NCI-H2227 (cell line): ENCODE measurements at regions not wholly inside any gene's neighbourhood (a gene's known extent, or its start where the extent isn't known, plus 50 kb on each side); places are given as distances from the start of the nearest gene placed in this dataset.

ENCODE experiments used
- DNase-seq: peaks from one replicate; lab custom pipeline; 2025; ENCODE audit not compliant: unreplicated experiment; lab: John Stamatoyannopoulos, UW

DNA sequence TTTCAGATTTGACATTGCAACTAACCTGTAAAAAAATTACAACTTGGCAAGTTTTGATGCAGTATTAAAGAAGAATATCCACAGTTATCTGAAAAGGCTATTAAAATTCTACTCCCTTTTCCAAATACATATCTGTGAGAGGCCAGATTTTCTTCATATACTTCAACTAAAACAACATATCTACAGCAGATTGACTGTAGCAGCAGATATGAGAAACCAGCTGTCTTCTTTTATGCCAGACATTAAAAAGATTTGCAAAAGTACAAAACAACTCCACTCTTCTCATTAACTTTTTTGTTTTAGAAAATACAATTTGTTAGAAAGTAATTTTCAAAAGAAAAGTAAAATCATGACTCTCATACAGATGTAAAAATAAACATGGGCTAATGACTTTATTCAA is 281.1 kb upstream of the PCSK5 start:
- DNase-seq, result no peak

DNA sequence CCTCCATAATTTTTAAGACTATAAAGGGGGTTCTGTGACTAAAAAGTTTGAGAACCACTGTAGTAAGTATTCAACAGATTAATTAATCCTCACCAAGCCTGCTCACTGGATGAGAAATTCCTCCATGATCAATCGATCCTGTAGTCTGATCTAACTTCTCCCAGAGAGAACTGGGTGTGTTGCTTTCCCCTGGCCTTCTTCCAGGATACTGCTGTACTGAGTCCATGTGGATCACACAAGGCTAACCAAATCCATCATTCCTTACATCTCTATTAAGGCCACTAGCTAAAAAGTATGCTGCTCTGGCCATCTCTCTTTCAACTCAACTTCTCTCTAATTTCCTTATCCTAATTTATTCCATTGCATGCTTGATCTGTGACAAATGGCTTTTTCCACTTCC is 280.2 kb upstream of the PCSK5 start:
- DNase-seq, result no peak

DNA sequence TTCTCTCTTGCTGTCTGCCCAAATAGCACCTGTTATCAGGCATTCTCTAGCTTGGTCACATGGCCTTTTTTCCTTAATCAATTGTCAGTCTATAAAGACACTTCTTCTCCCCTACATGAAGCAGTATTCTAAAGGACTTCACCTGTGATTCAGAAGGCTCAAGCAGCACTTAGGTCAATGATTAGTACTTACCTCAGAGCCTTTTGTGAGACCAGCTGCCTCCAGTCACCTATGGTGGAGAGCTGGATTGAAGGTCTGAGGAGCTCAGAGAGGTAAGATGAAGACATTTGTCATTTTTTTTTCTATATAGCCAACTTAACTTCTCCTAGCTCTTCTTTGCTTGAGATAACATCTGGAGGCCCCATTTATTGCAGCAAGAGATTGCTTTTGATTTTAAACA is 278.3 kb upstream of the PCSK5 start:
- no peak for DNase-seq

DNA sequence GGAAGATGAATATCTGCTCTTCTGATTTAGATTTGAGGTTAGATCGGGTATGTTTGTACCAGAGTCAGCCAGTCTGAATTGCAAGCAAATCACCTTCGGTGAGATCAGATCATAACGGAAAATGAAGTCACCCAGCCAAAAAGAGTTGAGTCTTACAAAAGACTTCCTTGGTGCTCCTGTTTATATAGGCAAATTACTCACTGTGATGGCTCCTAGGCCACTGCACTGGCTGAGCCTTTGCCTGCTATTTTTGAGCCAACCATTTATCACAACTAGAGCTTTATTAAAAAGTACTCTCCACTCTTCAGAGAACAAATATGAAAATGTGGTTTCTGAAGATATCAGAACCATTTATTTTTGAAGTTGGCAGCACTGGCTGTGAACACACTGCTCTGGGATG is 277.7 kb upstream of the PCSK5 start:
- DNase-seq, result no peak

GRCh38 chr9:75615284-75615683 is 275.2 kb upstream of the PCSK5 start:
- peak; percentile 37 for DNase-seq

DNA sequence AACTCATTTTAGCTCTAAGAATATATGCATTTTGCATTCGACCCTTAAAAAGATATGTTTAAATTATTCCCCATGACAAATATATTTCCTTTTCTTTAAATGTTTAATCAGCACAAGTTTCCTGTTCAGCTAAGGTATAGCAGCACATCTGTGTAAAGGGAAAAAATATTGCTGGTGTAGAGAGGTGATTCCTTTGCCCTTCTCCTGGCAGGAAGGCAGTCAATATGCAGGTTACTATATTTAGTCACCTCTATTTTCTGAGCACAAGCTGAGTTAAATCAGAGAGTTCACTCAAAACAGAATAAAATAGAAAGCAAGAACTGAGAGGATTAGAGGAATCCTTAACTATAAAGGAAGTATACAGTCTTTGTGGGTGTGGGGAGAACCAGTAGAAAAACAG is 274.4 kb upstream of the PCSK5 start:
- DNase-seq, result no peak

- DNase-seq, result no peak
These were observed 273.5 kb upstream of the PCSK5 start for GRCh38 chr9:75616841-75617566.

DNA sequence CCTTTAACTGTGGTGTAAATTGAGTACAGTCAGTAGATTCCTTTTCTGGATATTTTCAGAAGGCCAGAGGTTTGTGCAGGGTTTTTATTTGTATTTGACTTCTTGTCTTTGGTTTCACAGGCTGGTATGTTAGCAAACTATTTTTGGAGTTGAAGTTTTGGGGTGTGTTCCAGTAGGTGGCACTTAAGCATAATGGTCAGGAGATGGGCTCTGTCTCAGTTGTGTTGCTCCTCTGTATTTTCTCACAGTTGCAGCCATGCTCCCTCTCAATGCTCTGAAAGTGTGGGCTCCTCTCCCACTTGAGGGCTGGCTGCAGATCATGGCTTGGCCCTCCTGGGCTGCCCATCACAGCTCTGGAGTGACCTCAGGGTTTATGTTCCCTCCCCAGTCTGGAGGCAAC is 267.0 kb upstream of the PCSK5 start:
- no peak for DNase-seq

DNA sequence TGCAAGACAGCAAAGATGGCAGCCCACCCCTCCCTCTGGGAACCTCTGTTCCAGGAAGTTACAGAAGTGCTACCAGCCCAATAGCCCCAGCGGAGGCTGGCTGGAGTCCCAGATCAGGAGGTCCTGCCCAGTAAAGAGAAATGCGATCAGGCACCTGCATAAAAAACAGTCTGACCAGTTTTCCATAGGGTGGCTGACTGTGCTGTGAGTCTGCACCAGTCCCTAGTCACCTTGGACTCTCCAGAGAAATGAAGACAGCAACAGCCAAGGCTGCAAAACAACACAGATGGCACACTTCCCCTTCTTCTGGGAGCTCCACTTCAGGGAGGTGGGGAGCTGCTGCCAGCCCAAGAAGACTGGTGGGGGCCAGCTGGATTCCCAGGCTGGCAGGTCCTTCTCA is 265.5 kb upstream of the PCSK5 start:
- DNase-seq, result no peak

DNA sequence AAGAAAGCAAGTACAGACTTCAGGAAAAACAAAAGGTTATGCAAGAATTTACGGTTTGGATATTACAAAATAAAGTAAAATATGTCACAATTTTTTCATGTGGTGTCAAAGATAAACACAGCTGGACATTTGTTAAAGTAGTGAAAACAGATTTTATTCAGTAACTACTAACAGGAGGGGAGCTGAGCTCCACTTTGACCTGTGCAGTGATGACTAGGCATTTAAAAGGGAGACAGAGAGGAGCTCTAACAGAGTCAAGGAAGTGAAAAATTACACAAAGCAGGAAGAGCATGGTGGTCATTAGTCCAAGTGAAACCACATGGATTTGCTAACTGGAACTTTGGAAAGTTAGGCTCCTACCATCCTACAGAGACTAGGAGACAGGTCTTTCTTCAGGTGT is 263.6 kb upstream of the PCSK5 start:
- no peak for DNase-seq

- no peak for DNase-seq
These were observed 261.5 kb upstream of the PCSK5 start for GRCh38 chr9:75628952-75629351.

GRCh38 chr9:75633451-75634057 is 256.9 kb upstream of the PCSK5 start:
- no peak for DNase-seq

- no peak for DNase-seq
These were observed 253.9 kb upstream of the PCSK5 start for GRCh38 chr9:75636427-75637045.

DNA sequence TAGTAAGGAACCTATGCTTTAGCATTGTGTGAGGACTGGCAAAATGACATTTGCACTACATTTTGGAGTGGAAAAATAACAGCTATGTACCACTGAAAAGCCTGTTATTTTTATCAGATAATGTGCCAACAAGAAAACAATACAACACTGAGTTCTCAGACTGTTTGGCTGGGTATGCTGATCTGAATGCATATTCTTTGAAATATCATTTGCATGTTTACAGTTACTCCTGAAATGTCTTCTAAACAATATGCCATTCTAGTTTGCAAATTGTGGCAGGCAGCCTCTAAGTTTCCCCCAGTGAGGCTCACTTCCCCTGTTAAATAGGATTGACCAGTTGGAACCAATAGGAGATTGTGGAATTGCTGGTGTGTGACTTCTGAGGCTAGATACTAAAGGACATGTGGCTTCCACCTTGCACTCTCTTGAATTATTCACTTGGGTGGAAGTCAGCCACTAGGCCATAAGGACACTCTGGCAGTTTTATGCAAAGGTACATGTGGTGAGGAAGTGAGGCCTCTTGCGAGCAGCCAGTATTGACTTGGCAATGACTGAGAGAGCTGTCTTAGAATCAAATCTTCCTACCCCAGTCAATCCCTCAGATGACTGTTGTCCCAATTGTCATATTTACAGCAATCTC is 250.4 kb upstream of the PCSK5 start:
- no peak for DNase-seq

GRCh38 chr9:75642522-75642921 is 248.0 kb upstream of the PCSK5 start:
- no peak for DNase-seq

GRCh38 chr9:75644649-75645048 is 245.8 kb upstream of the PCSK5 start:
- DNase-seq, result no peak

- no peak for DNase-seq
These were observed 242.4 kb upstream of the PCSK5 start for GRCh38 chr9:75648034-75648433.

DNA sequence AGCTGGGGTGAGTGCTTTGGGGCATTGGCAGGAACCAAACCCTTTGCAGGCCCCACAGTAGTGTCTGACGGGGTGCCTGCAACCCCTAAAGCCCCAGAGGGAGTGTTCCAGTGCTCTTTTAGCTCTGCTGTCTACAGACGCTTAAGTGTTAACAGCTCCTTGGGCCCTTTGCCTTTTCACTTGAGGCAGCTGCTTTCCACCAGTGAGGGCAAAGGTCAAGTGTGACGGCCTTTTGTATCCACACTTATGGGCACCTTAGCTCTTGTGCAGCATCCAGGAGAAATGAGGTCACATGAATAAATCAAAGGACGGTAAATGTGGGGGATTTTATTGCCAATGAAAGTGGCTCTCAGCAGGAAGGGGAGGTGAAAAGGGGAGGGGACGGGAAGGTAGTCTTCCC is 241.4 kb upstream of the PCSK5 start:
- no peak for DNase-seq

DNA sequence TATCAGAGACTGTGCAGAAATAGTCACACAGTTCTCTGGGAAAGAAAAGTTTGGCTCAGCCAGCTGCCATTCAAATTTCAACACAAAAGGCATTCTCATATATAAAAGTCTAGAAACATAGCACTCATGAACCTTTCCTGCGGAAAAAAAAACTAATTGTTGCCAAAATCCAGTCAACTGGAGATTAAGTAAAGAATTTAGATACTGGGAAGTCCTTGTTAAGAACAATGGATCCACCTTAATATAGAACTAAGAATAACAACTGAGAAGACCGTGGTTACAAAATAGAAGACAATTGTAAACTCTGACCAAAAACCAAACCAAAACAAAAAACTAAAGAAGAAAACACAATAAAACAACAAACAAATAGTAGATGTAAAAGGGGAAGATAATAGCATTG is 238.8 kb upstream of the PCSK5 start:
- DNase-seq, result no peak

- no peak for DNase-seq
These were observed 237.1 kb upstream of the PCSK5 start for GRCh38 chr9:75653335-75653734.

DNA sequence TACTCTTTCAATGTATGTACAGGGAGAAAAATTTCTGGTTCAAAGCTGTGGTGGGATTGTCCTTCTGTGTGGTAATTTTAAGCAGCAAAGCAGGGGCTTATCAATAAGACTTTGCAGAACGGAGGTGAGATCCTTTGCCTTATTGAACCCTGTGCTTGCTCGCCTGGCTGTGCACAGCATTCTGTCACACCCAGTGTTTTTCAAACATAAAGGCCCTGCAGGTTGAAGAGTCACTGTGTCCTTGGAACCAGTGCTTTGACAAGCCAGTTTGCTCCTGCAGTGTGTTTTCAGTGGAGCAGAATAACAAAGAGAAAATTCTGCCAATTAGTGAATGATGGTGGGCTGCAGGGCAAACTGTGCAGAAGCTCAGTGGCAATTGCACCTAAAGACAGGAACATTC is 236.7 kb upstream of the PCSK5 start:
- no peak for DNase-seq

GRCh38 chr9:75657015-75657414 is 233.5 kb upstream of the PCSK5 start:
- DNase-seq, result no peak
